DND-41 (cell line): ENCODE measurements at regions not wholly inside any gene's neighbourhood (a gene's known extent, or its start where the extent isn't known, plus 50 kb on each side); places are given as distances from the start of the nearest gene placed in this dataset.

Source experiments
- ATAC-seq: fragments of 200-7000 bp; cut with Tn5 transposase; 3 replicates; pipeline ENCODE4 v1.9.1; 2021; ENCODE audit warnings: low read depth; ENCODE audit not compliant: insufficient read depth
- DNase-seq: peaks from one replicate; pipeline ENCODE4 v3.0.0-alpha.2; 2020
- H2AFZ ChIP-seq: 2 replicates; pipeline ENCODE4 v1.6.0; 2012; ENCODE audit warnings: low read depth, low read length
- H3K27ac ChIP-seq: 2 replicates; pipeline ENCODE4 v1.5.1; 2012; ENCODE audit warnings: low read length, inconsistent platforms
- H3K27me3 ChIP-seq: fragments of 200-600 bp; sonication (generic); 2 replicates; pipeline ENCODE4 v1.6.0; 2012; ENCODE audit warnings: low read length, mild to moderate bottlenecking, inconsistent platforms; ENCODE audit not compliant: insufficient read depth, poor library complexity
- H3K36me3 ChIP-seq: 2 replicates; pipeline ENCODE4 v1.5.1; 2012; ENCODE audit warnings: low read length, inconsistent platforms; ENCODE audit not compliant: insufficient read depth
- H3K4me1 ChIP-seq: 2 replicates; pipeline ENCODE4 v1.5.1; 2012; ENCODE audit warnings: mild to moderate bottlenecking, low read length; ENCODE audit not compliant: insufficient read depth
- H3K4me2 ChIP-seq: 2 replicates; pipeline ENCODE4 v1.6.0; 2012; ENCODE audit warnings: mild to moderate bottlenecking, moderate library complexity, low read length, inconsistent platforms; ENCODE audit not compliant: insufficient read depth
- H3K4me3 ChIP-seq, 2 experiments: fragments of 200-600 bp in 1 of 2; shearing (Covaris generic) in 1 of 2; 2 replicates each; pipeline ENCODE4 v1.5.1; 2012 to 2016; ENCODE audit warnings: inconsistent platforms in 2 of 2, low read length in 2 of 2, mild to moderate bottlenecking in 2 of 2, low read depth in 1 of 2, moderate library complexity in 1 of 2
- H3K79me2 ChIP-seq: 2 replicates; pipeline ENCODE4 v1.6.0; 2012; ENCODE audit warnings: low read length, inconsistent platforms; ENCODE audit not compliant: insufficient read depth
- H3K9ac ChIP-seq: 2 replicates; pipeline ENCODE4 v1.6.0; 2012; ENCODE audit warnings: low read depth, mild to moderate bottlenecking, inconsistent platforms, low read length, moderate library complexity
- H3K9me3 ChIP-seq: 2 replicates; pipeline ENCODE4 v1.5.1; 2012; ENCODE audit warnings: low read length, moderate library complexity, mild to moderate bottlenecking, inconsistent platforms; ENCODE audit not compliant: insufficient read depth, severe bottlenecking
- H4K20me1 ChIP-seq: 2 replicates; pipeline ENCODE4 v1.6.0; 2012; ENCODE audit warnings: low read length; ENCODE audit not compliant: insufficient read depth
- CTCF ChIP-seq: IDR thresholded peaks from 2 replicates; pipeline ENCODE4 v1.5.1; 2012; ENCODE audit warnings: borderline replicate concordance, low read length, moderate library complexity, mild to moderate bottlenecking; ENCODE audit not compliant: poor library complexity, severe bottlenecking; ENCODE audit errors: extremely low read depth
- EZH2 ChIP-seq: IDR thresholded peaks from 3 replicates; pipeline ENCODE4 v1.6.1; 2012; ENCODE audit warnings: borderline replicate concordance, low read depth, mild to moderate bottlenecking, moderate library complexity, low read length, inconsistent platforms; ENCODE audit not compliant: severe bottlenecking

DNA sequence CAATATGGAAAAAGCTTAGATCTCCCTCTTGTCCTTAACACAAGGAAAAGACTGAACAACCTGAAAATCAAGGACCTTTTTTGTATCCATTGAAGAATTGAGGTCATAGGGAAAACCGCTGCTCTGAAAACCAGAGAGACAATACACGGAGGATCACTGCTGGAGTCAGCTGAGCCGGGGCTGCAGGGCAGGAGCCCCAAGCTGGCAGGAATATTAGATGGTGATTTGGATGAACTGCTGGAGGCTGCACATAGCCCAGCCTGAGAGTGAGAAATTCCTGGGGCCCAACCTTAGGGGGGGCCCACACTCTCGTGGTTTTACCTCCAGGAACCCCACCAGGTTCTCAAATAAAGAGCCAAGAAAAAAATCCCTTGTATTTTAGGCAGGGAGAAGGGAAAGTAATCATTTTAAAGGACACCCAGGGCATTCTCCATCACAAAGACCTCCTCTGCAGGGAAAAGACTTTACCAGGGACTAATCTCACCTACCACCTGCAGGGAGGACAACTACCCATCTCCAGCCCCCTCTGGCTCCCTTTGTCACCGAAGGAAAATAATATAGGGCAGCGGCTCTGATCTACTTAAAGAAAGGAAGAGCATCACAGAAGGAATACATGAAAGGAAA, 55.4 kb upstream of the RNF32 start:
- peaks cover 10% of the 10 kb centered on the region for H3K9me3 ChIP-seq
- no peaks in the 10 kb centered on the region for H3K36me3 ChIP-seq
- DNase-seq (no peak), ATAC-seq (no peak)
- H3K79me2 ChIP-seq = no peaks in the 10 kb centered on the region
- no peak overlapping the region for H2AFZ ChIP-seq
- H3K9ac ChIP-seq = no peak overlapping the region
- peaks cover 4% of the 10 kb centered on the region for H3K27me3 ChIP-seq
- no peak overlapping the region for H3K4me2 ChIP-seq
- no peak for TF ChIP-seq EZH2
- TF ChIP-seq CTCF = no peak
- H4K20me1 ChIP-seq = no peaks in the 10 kb centered on the region
- no peaks in the 10 kb centered on the region for H3K4me1 ChIP-seq
- H3K4me3 ChIP-seq = no peak overlapping the region
- no peak overlapping the region for H3K27ac ChIP-seq

DNA sequence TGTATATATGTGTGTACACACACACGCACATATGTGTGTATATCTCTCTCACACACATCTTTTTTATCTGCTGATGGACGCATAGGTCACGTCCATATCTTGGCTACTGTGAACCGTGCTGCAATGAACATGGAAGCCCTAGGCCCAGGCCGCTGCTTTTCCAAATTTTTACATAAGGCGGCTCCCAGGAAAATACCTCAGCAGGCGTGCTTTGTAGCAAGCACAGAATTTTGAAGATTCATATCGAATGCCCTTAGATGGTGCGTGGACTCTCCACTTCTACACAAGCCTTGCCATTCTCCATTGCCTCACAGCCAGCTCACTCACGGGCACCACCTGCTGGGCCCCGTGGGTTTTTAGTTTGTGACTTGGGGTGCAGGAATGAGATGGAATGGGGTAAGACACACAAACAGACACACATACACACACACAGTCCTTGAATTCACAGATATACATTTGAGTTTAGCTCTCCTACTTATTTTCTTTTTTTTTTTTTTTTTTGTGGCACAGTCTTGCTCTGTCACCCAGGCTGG, 57.9 kb upstream of the RNF32 start:
- Histone ChIP-seq H3K79me2 (no peaks in the 10 kb centered on the region), H3K9ac (no peak overlapping the region), H3K4me3 (no peak overlapping the region), H3K4me2 (no peak overlapping the region), H3K36me3 (no peaks in the 10 kb centered on the region), H4K20me1 (no peaks in the 10 kb centered on the region), H3K9me3 (peaks cover 10% of the 10 kb centered on the region), H3K4me1 (no peaks in the 10 kb centered on the region), H3K27ac (no peak overlapping the region), H2AFZ (no peak overlapping the region), H3K27me3 (peaks cover 4% of the 10 kb centered on the region)
- no peak for TF ChIP-seq EZH2
- TF ChIP-seq CTCF = peak; percentile 40
- no peak for DNase-seq
- ATAC-seq = no peak

DNA sequence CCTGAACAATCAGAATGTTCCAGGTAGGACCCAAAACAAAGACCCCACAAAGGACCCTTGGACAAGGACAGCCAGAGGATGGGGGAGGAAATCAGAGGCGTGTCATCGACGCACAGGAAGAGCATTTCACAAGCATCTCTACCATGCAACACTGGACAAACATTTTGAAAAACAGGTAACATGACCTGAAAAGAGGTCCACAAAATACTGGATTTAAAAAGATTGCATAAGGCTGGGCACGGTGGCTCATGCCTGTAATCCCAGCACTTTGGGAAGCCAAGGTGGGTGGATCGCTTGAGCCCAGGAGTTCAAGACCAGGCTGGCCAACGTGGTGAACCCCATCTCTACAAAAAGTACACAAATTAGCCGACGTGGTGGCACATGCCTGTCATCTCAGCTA, 60.5 kb upstream of the RNF32 start:
- Histone ChIP-seq H3K79me2 (no peaks in the 10 kb centered on the region), H2AFZ (no peak overlapping the region), H3K36me3 (no peaks in the 10 kb centered on the region), H3K27me3 (peaks cover 1% of the 10 kb centered on the region), H4K20me1 (no peaks in the 10 kb centered on the region), H3K9ac (no peak overlapping the region), H3K27ac (no peak overlapping the region), H3K4me2 (no peak overlapping the region), H3K4me1 (no peaks in the 10 kb centered on the region), H3K9me3 (no peaks in the 10 kb centered on the region), H3K4me3 (no peak overlapping the region)
- TF ChIP-seq CTCF (no peak), EZH2 (no peak)
- DNase-seq (no peak), ATAC-seq (no peak)
